GM12878 (cell line): ENCODE measurements at regions not wholly inside any gene's neighbourhood (a gene's known extent, or its start where the extent isn't known, plus 50 kb on each side); places are given as distances from the start of the nearest gene placed in this dataset.

ENCODE experiments used
- ATAC-seq: fragments of 200-7000 bp; cut with Tn5 transposase; 3 replicates; pipeline ENCODE4 v1.9.1; 2020; ENCODE audit warnings: mild to moderate bottlenecking, moderate library complexity
- BruUV-seq: library from RNA; stranded (reverse); fragments of 400-500 nt; replicated peaks from 2 replicates; lab custom pipeline; 2021; lab: Mats Ljungman, UMichigan
- CTCF ChIA-PET: fragments of 300-600 bp; sonication (Branson Sonifier 250); formaldehyde crosslinking; extraction: SDS; loops from one replicate; lab custom pipeline; 2021; ENCODE audit warnings: inconsistent platforms; lab: Yijun Ruan, JAX
- POLR2A ChIA-PET: fragments of 350-600 bp; formaldehyde crosslinking; extraction: SDS; loops from one replicate; lab custom pipeline; 2021; ENCODE audit warnings: inconsistent platforms; lab: Charles Lee
- RAD21 ChIA-PET: fragments of 300-600 bp; sonication (Branson Sonifier 250); formaldehyde crosslinking; loops from one replicate; lab custom pipeline; 2023; ENCODE audit warnings: antibody characterized with exemption; ENCODE audit not compliant: unreplicated experiment; lab: Charles Lee
- SMC1A ChIA-PET: fragments of 300-600 bp; sonication (Branson Sonifier 250); formaldehyde crosslinking; loops from one replicate; lab custom pipeline; 2023; ENCODE audit not compliant: unreplicated experiment, uncharacterized antibody; lab: Charles Lee
- DNase-seq: peaks from one replicate; pipeline ENCODE4 v3.0.0-alpha.2; 2011; ENCODE audit warnings: low read depth, low spot score
- FAIRE-seq: peaks from 3 replicates; lab custom pipeline; 2011; peaks lifted over from hg19 to GRCh38; lab: Jason Lieb, UNC
- H2AFZ ChIP-seq: 2 replicates; pipeline ENCODE4 v1.6.0; 2011; ENCODE audit warnings: low read depth, low read length, control low read depth; ENCODE audit not compliant: control insufficient read depth
- H3K27ac ChIP-seq: 2 replicates; pipeline ENCODE4 v1.5.1; 2011; ENCODE audit warnings: control low read depth; ENCODE audit not compliant: control insufficient read depth, insufficient read depth
- H3K27me3 ChIP-seq, 2 experiments: replicated peaks in 1 of 2; 2 replicates each; pipeline versions ENCODE4 v1.6.0 to v1.6.1; 2011; ENCODE audit warnings: low read length in 1 of 2; ENCODE audit not compliant: control insufficient read depth in 2 of 2, insufficient read depth in 2 of 2
- H3K36me3 ChIP-seq, 2 experiments: 2 replicates each; pipeline ENCODE4 v1.5.1; 2011; ENCODE audit warnings: low read length in 1 of 2; ENCODE audit not compliant: control insufficient read depth in 2 of 2, insufficient read depth in 2 of 2
- H3K4me1 ChIP-seq: 2 replicates; pipeline ENCODE4 v1.6.1; 2011; ENCODE audit warnings: mild to moderate bottlenecking, low read length, moderate library complexity, mixed read lengths; ENCODE audit not compliant: control insufficient read depth, insufficient read depth
- H3K4me2 ChIP-seq: 2 replicates; pipeline ENCODE4 v1.6.0; 2011; ENCODE audit warnings: control low read depth; ENCODE audit not compliant: control insufficient read depth, insufficient read depth
- H3K4me3 ChIP-seq: fragments of 200-600 bp; sonication (generic); 2 replicates; pipeline ENCODE4 v1.5.1; 2016
- H3K79me2 ChIP-seq: 2 replicates; pipeline ENCODE4 v1.6.0; 2011; ENCODE audit warnings: low read length; ENCODE audit not compliant: control insufficient read depth, insufficient read depth
- H3K9ac ChIP-seq: 2 replicates; pipeline ENCODE4 v1.8.0; 2011; ENCODE audit warnings: low read length, control low read depth, mixed read lengths; ENCODE audit not compliant: control insufficient read depth, insufficient read depth
- H3K9me3 ChIP-seq: replicated peaks from 3 replicates; pipeline ENCODE4 v1.5.1; 2011; ENCODE audit warnings: mild to moderate bottlenecking, low read length; ENCODE audit not compliant: control insufficient read depth, insufficient read depth
- H4K20me1 ChIP-seq: 2 replicates; pipeline ENCODE4 v1.6.0; 2011; ENCODE audit not compliant: control insufficient read depth, insufficient read depth
- BACH1 ChIP-seq: fragments of 450-650 bp; IDR thresholded peaks from 2 replicates; pipeline ENCODE4 v1.6.1; 2017; ENCODE audit warnings: mild to moderate bottlenecking, borderline replicate concordance
- CHD4 ChIP-seq: fragments of 200-600 bp; sonication (generic); IDR thresholded peaks from 2 replicates; pipeline ENCODE4 v1.6.1; 2016; ENCODE audit warnings: mild to moderate bottlenecking
- FOXM1 ChIP-seq: IDR thresholded peaks from 2 replicates; pipeline ENCODE4 v1.6.1; 2012; ENCODE audit warnings: low read depth, mild to moderate bottlenecking, inconsistent platforms, low read length, moderate library complexity
- GABPA ChIP-seq: IDR thresholded peaks from 2 replicates; pipeline ENCODE4 v1.6.1; 2014; ENCODE audit warnings: antibody characterized with exemption, low read depth, mild to moderate bottlenecking, inconsistent platforms
- MAX ChIP-seq: IDR thresholded peaks from 2 replicates; pipeline ENCODE4 v1.6.1; 2012; ENCODE audit warnings: low read depth, low read length, improper control_type of control experiment
- NFXL1 ChIP-seq: fragments of 450-650 bp; IDR thresholded peaks from 2 replicates; pipeline ENCODE4 v1.6.1; 2017; ENCODE audit warnings: antibody characterized with exemption, mild to moderate bottlenecking, borderline replicate concordance
- TARDBP ChIP-seq: IDR thresholded peaks from 2 replicates; pipeline ENCODE4 v1.6.1; 2016; ENCODE audit warnings: borderline replicate concordance
- WRNIP1 ChIP-seq: IDR thresholded peaks from 2 replicates; pipeline ENCODE4 v1.6.1; 2011; ENCODE audit warnings: low read depth, low read length, improper control_type of control experiment, borderline replicate concordance
- ZNF622 ChIP-seq: fragments of 450-650 bp; IDR thresholded peaks from 2 replicates; pipeline ENCODE4 v1.6.1; 2017; ENCODE audit warnings: mild to moderate bottlenecking, inconsistent platforms
- WGBS: methylation state at CpG from one replicate; pipeline ENCODE4 v1.1.6; 2016; ENCODE audit warnings: low lambda C conversion rate; ENCODE audit not compliant: insufficient replicate concordance, insufficient coverage; ENCODE audit errors: missing lambda C conversion rate; 5-methylcytosine and 5-hydroxymethylcytosine counted together
- in situ Hi-C: fragments of 300-500 bp; cut with MboI; formaldehyde crosslinking; loops from 9 replicates; pipeline ENCODE4 v1.14.3; 2018; ENCODE audit warnings: mixed read lengths
- intact Hi-C: fragments of 100-400 bp; cut with micrococcal nuclease; formaldehyde crosslinking; loops from one replicate; pipeline ENCODE4 v1.14.2; 2022; ENCODE audit not compliant: unreplicated experiment
- TF ChIP-seq, protein P1 (sequence below): fragments of 450-650 bp; IDR thresholded peaks from 2 replicates; pipeline ENCODE4 v1.6.1; 2017; ENCODE audit warnings: mild to moderate bottlenecking
- TF ChIP-seq, protein P2 (sequence below): IDR thresholded peaks from 2 replicates; pipeline ENCODE4 v1.6.1; 2011; ENCODE audit warnings: low read depth, mild to moderate bottlenecking, low read length, moderate library complexity, borderline replicate concordance; ENCODE audit errors: extremely low read depth
- TF ChIP-seq, protein P3 (sequence below): fragments of 450-650 bp; IDR thresholded peaks from 2 replicates; pipeline ENCODE4 v1.6.1; 2017; ENCODE audit warnings: low read depth, mild to moderate bottlenecking, moderate library complexity
- TF ChIP-seq, protein P4 (sequence below): fragments of 450-650 bp; IDR thresholded peaks from 2 replicates; pipeline ENCODE4 v1.6.1; 2016; ENCODE audit warnings: mild to moderate bottlenecking, moderate library complexity, borderline replicate concordance

- TF ChIP-seq GABPA (no peak), CHD4 (no peak), TARDBP (no peak), BACH1 (no peak), WRNIP1 (no peak), NFXL1 (no peak)
- TF ChIP-seq, protein P1, sequence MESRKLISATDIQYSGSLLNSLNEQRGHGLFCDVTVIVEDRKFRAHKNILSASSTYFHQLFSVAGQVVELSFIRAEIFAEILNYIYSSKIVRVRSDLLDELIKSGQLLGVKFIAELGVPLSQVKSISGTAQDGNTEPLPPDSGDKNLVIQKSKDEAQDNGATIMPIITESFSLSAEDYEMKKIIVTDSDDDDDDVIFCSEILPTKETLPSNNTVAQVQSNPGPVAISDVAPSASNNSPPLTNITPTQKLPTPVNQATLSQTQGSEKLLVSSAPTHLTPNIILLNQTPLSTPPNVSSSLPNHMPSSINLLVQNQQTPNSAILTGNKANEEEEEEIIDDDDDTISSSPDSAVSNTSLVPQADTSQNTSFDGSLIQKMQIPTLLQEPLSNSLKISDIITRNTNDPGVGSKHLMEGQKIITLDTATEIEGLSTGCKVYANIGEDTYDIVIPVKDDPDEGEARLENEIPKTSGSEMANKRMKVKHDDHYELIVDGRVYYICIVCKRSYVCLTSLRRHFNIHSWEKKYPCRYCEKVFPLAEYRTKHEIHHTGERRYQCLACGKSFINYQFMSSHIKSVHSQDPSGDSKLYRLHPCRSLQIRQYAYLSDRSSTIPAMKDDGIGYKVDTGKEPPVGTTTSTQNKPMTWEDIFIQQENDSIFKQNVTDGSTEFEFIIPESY, result no peak
These were observed 59.0 kb upstream of the PDE8B start (continued) for GRCh38 chr5:77151501-77151900.

DNA sequence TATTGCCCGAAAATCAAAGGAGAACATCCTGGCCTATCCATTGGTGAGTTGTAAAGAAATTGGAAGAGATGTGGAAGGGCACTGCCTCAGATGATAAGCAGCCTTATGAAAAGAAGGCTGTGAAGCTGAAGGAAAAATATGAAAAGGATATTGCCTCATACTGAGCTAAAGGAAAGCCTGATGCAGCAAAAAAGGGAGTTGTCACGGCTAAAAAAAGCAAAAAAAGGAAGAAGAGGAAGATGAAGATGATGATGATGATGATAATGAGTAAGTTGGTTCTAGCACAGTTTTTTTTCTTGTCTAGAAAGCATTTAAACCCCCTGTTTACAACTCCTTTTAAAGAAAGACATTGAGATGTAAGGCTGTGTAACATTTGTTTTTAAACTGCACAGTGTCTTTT is 59.8 kb upstream of the ZBED3 start:
- SMC1A ChIA-PET, result interaction anchor here (0.6 to 1.6 kb wide), 3 partner anchors 29 to 277 kb away, joined by 3 to 4 read pairs (median 3); no protein-coding TSS in a partner anchor
- Histone ChIP-seq H3K4me3 (no peak overlapping the region), H3K4me1 (no peaks in the 10 kb centered on the region), H3K9ac (no peak overlapping the region), H3K27me3 (no peaks in the 10 kb centered on the region), H2AFZ (no peak overlapping the region), H3K79me2 (no peaks in the 10 kb centered on the region), H3K9me3 (no peaks in the 10 kb centered on the region), H3K36me3 (no peaks in the 10 kb centered on the region), H4K20me1 (no peaks in the 10 kb centered on the region), H3K27ac (no peak overlapping the region), H3K4me2 (no peak overlapping the region)
- POLR2A ChIA-PET, result no interaction called here
- FAIRE-seq (no peak), DNase-seq (no peak), ATAC-seq (no peak)
- intact Hi-C loops (no loop called here), in situ Hi-C loops (loop anchor here (10.0 kb wide), 1 partner anchor 348 kb away; the partner anchor contains the start of gene WDR41)
- BruUV-seq, result no TSS peak
- 51% methylated on average over 2 of the region's 2 CpGs for WGBS
- RAD21 ChIA-PET, result interaction anchor here (0.8 to 1.9 kb wide), 3 partner anchors 12 to 345 kb away, joined by 4 to 7 read pairs (median 4); partner anchors contain the start of gene WDR41
- CTCF ChIA-PET, result interaction anchor here (1.2 kb wide), 1 partner anchor 62 kb away, joined by 3 read pairs; no protein-coding TSS in a partner anchor
- TF ChIP-seq, protein P2, sequence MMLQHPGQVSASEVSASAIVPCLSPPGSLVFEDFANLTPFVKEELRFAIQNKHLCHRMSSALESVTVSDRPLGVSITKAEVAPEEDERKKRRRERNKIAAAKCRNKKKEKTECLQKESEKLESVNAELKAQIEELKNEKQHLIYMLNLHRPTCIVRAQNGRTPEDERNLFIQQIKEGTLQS, result no peak
- TF ChIP-seq ZNF622 (no peak), MAX (no peak), FOXM1 (no peak)
- TF ChIP-seq, protein P3, sequence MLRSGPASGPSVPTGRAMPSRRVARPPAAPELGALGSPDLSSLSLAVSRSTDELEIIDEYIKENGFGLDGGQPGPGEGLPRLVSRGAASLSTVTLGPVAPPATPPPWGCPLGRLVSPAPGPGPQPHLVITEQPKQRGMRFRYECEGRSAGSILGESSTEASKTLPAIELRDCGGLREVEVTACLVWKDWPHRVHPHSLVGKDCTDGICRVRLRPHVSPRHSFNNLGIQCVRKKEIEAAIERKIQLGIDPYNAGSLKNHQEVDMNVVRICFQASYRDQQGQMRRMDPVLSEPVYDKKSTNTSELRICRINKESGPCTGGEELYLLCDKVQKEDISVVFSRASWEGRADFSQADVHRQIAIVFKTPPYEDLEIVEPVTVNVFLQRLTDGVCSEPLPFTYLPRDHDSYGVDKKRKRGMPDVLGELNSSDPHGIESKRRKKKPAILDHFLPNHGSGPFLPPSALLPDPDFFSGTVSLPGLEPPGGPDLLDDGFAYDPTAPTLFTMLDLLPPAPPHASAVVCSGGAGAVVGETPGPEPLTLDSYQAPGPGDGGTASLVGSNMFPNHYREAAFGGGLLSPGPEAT, result no peak
- TF ChIP-seq, protein P4, sequence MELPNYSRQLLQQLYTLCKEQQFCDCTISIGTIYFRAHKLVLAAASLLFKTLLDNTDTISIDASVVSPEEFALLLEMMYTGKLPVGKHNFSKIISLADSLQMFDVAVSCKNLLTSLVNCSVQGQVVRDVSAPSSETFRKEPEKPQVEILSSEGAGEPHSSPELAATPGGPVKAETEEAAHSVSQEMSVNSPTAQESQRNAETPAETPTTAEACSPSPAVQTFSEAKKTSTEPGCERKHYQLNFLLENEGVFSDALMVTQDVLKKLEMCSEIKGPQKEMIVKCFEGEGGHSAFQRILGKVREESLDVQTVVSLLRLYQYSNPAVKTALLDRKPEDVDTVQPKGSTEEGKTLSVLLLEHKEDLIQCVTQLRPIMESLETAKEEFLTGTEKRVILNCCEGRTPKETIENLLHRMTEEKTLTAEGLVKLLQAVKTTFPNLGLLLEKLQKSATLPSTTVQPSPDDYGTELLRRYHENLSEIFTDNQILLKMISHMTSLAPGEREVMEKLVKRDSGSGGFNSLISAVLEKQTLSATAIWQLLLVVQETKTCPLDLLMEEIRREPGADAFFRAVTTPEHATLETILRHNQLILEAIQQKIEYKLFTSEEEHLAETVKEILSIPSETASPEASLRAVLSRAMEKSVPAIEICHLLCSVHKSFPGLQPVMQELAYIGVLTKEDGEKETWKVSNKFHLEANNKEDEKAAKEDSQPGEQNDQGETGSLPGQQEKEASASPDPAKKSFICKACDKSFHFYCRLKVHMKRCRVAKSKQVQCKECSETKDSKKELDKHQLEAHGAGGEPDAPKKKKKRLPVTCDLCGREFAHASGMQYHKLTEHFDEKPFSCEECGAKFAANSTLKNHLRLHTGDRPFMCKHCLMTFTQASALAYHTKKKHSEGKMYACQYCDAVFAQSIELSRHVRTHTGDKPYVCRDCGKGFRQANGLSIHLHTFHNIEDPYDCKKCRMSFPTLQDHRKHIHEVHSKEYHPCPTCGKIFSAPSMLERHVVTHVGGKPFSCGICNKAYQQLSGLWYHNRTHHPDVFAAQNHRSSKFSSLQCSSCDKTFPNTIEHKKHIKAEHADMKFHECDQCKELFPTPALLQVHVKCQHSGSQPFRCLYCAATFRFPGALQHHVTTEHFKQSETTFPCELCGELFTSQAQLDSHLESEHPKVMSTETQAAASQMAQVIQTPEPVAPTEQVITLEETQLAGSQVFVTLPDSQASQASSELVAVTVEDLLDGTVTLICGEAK, result no peak
